GM12875 (cell line): ENCODE measurements at regions not wholly inside any gene's neighbourhood (a gene's known extent, or its start where the extent isn't known, plus 50 kb on each side); places are given as distances from the start of the nearest gene placed in this dataset.
"Not testable (repeated sequence)": the region's sequence is repeated elsewhere in the genome, so short reads cannot be mapped to it uniquely, and the experiment has no call there.

Experiments
- H3K4me3 ChIP-seq: one replicate; pipeline ENCODE4 v1.5.1; 2011; ENCODE audit warnings: low read depth, low read length, control low read depth
- TF ChIP-seq, protein P1 (sequence below): IDR thresholded peaks from 2 replicates; pipeline ENCODE4 v1.5.1; 2011; ENCODE audit warnings: low read depth, mild to moderate bottlenecking, control low read depth, inconsistent platforms, low read length, moderate library complexity, borderline replicate concordance; ENCODE audit not compliant: insufficient read depth

DNA sequence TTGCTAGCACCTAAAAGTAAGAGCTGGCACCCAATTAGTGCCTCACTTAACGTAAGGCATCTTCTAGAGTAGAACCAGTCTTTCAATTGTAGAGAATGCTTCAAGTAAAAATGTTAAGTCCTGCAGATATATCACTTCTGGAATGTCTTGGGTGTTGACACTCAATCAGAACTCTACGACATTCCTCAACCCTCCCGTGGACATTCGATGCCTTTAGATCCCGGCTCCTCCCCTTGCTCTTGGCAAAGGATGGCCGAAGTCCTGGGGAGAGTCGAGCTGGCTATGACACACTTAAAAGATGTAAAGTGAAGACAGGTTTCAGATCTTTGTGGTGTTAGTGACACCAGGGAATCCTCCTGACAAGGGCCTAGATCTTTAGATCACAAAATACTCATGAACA is 87.5 kb upstream of the ERCC6L2 start:
- H3K4me3 ChIP-seq = no peak overlapping the region
- TF ChIP-seq, protein P1, sequence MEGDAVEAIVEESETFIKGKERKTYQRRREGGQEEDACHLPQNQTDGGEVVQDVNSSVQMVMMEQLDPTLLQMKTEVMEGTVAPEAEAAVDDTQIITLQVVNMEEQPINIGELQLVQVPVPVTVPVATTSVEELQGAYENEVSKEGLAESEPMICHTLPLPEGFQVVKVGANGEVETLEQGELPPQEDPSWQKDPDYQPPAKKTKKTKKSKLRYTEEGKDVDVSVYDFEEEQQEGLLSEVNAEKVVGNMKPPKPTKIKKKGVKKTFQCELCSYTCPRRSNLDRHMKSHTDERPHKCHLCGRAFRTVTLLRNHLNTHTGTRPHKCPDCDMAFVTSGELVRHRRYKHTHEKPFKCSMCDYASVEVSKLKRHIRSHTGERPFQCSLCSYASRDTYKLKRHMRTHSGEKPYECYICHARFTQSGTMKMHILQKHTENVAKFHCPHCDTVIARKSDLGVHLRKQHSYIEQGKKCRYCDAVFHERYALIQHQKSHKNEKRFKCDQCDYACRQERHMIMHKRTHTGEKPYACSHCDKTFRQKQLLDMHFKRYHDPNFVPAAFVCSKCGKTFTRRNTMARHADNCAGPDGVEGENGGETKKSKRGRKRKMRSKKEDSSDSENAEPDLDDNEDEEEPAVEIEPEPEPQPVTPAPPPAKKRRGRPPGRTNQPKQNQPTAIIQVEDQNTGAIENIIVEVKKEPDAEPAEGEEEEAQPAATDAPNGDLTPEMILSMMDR = no peak

DNA sequence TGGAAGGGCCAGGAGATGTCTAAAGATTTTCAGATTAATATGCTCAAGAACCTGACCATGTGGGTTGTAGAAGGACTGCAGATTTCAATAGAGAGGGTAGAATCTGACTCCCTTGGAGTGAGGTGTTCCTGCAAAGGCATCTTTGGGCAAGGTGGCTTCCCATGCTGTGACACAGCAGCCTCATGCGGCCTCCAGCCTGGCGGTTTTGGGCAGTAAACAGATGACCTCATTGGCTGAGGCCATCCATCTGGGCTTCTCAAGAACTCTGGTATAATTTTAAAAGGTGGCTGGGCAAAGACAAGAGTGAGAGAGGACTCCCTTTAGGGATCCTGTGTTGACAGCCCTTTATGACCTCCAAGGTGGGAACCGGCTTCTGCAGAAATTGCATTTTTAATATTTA is 90.3 kb upstream of the ERCC6L2 start:
- TF ChIP-seq, protein P1 = no peak
- no peak overlapping the region for H3K4me3 ChIP-seq

DNA sequence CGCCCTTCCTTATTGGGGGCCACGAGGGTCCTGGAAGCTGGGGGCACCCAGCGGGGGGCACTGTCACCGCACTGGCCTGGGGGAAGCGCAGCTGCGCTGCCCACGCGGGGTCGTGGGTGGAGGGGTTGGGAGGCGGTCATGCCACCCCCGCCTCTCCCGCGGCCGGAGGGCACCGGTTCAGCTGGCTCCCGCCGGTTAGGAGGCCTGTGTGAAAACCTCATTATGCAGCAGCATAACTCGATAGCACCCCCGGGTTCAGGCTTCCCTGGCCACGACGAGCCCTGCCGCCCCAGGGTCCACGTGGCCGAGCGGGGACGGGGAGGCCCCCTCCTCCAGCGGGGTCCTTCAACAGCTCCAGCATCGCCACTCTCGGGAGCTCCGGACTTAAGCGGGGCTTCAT is 91.2 kb upstream of the ERCC6L2 start:
- TF ChIP-seq, protein P1 = no peak
- H3K4me3 ChIP-seq = no peak overlapping the region

DNA sequence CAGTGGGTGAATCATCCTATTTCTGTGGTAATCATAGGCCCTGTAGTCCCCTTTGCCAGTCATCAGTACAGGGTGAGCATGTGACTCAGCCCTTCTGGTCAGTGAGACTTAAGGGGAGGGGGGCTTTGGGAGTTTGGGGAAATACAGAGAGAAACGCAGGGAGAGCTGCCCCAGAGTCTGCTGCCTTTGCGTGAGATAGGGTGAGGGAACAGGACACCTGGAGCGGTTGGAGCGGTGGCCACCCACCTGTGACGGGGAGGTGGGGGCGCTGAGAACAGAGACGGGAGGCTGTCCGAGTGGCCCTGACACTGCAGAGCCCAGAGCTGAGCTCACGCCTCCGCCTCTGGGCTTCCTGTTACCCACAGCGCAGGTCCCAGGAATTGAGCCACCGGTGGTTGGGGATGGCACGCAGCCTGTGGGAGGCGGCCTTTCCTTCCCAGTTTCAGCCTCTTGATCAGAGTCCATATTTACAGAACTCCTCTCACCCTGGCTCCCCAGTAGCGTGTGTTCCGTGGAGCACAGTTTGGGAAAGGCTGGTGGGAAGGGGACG is 92.0 kb upstream of the ERCC6L2 start:
- TF ChIP-seq, protein P1 = no peak
- no peak overlapping the region for H3K4me3 ChIP-seq

DNA sequence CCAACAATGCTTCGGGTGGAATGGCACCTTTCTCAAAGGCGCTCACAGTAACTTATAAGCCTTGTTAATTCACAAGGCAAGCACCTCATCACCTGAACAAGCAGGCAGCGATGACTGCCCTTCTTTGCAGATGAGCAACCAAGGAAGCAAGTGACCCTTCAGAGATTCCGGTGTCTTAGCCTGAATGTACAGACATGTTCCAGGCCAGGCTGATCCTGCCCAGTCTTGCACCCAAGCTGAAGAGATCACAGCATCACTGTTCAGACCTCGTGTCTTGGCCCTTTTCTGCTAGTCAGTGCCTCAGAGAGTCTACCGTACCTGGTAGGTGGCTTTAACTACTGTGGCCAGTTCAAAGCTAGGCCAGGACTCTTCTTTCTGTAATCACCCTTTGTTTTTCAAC is 94.7 kb upstream of the ERCC6L2 start:
- no peak overlapping the region for H3K4me3 ChIP-seq
- TF ChIP-seq, protein P1 = no peak

DNA sequence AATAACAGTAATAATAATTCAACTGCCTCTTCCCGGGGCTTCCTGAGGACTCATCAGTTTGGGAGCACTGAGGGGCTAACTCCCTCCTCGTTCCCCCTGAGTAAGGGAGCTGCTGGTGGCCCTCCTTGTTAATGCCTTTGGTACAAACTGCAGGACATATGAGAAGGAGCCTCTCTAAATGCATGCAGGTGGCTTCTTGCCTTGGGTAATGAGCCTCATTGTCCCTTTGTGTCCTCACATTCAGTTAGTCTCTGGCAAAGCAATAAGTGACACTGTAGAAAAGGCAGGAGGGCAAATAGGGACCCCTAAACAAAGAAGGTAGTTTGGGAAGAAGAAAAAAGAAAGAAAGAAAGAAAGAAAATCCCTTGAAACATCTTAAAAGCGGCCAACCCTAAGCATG is 95.4 kb upstream of the ERCC6L2 start:
- no peak overlapping the region for H3K4me3 ChIP-seq
- TF ChIP-seq, protein P1 = no peak

DNA sequence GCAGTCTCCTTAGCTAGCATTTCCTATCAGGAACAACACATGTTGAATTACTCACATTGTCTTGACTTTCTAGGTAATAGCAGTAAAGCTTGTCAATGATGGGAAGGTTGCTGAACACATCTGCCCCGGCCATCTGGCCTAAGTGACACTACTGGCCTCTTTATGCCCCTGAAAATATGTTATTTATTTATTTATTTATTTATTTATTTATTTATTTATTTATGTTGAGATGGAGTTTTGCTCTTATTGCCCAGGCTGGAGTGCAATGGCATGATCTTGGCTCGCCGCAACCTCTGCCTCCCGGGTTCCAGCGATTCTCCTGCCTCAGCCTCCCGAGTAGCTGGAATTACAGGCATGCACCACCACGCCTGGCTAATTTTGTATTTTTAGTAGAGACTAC is 95.9 kb upstream of the ERCC6L2 start:
- H3K4me3 ChIP-seq = not testable (repeated sequence)

DNA sequence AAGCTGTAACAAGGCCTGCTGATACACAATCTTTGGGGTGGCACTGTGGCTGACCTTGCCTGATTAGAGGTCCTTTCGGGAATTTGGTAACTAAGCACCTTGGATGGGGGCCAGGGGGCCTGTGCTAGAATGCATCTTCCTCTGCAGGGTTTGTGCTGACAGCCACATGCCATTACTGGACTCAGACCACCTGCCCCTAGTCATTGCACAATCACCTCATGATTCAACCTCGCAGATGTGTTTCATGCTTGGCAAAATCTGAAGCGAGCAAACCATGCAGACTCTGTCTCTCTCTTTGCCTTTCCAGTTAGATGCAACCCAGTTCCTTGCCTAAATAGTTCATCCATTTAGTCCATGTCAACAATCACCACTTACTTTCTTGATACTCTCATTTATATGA is 96.5 kb upstream of the ERCC6L2 start:
- no peak overlapping the region for H3K4me3 ChIP-seq
- TF ChIP-seq, protein P1 = no peak
